ENCODE measurements at regions not wholly inside any gene's neighbourhood (a gene's known extent, or its start where the extent isn't known, plus 50 kb on each side); places are given as distances from the start of the nearest gene placed in this dataset.

GRCh38 chr10:128870830-128871597 is 596.0 kb upstream of the MGMT start:
- DNase-seq (ENCODE audit: low read depth), result no peak
- no peak overlapping the region for H3K4me3 ChIP-seq (ENCODE audit: low read depth, low read length)
- TF ChIP-seq, protein P1, sequence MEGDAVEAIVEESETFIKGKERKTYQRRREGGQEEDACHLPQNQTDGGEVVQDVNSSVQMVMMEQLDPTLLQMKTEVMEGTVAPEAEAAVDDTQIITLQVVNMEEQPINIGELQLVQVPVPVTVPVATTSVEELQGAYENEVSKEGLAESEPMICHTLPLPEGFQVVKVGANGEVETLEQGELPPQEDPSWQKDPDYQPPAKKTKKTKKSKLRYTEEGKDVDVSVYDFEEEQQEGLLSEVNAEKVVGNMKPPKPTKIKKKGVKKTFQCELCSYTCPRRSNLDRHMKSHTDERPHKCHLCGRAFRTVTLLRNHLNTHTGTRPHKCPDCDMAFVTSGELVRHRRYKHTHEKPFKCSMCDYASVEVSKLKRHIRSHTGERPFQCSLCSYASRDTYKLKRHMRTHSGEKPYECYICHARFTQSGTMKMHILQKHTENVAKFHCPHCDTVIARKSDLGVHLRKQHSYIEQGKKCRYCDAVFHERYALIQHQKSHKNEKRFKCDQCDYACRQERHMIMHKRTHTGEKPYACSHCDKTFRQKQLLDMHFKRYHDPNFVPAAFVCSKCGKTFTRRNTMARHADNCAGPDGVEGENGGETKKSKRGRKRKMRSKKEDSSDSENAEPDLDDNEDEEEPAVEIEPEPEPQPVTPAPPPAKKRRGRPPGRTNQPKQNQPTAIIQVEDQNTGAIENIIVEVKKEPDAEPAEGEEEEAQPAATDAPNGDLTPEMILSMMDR (IDR thresholded peaks at IDR 0.05; ENCODE audit: insufficient read depth, low read length), result no peak

DNA sequence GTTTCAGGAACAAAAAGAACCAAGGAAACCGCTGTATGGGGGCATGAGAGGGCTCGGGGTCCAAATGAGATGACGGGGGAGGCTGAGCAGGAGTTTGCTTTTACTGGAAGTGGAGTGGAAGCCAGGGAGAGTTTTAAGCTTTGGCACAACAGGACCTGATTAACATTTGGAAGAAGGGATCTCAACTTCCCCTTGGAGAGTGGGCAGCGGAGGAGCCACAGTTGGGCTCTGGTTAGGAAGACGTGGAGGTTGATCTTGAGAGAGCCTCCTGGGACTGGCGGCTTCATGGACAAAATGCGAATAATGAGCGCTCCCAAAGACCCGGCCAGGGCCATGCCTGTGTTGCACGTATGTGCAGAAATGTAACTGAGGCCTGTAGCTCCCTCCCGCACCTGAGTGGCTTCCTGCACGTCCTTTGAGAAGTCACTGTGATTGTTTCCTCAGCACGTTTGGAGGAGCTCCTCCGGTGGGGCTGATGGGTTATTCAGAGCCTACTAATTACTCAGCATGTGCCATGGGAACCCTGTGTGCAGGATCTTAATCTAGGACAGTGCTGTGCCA is 595.3 kb upstream of the MGMT start:
- no peak for DNase-seq (ENCODE audit: low read depth)
- TF ChIP-seq, protein P1 (IDR thresholded peaks at IDR 0.05; ENCODE audit: insufficient read depth, low read length), result no peak
- no peak overlapping the region for H3K4me3 ChIP-seq (ENCODE audit: low read depth, low read length)

GRCh38 chr10:128873411-128874054 is 593.5 kb upstream of the MGMT start:
- TF ChIP-seq, protein P1 (IDR thresholded peaks at IDR 0.05; ENCODE audit: insufficient read depth, low read length), result no peak
- no peak for DNase-seq (ENCODE audit: low read depth)
- H3K4me3 ChIP-seq (ENCODE audit: low read depth, low read length), result no peak overlapping the region

GRCh38 chr10:128874331-128874730 is 592.7 kb upstream of the MGMT start:
- no peak overlapping the region for H3K4me3 ChIP-seq (ENCODE audit: low read depth, low read length)
- DNase-seq (ENCODE audit: low read depth), result no peak
- TF ChIP-seq, protein P1 (IDR thresholded peaks at IDR 0.05; ENCODE audit: insufficient read depth, low read length), result no peak

DNA sequence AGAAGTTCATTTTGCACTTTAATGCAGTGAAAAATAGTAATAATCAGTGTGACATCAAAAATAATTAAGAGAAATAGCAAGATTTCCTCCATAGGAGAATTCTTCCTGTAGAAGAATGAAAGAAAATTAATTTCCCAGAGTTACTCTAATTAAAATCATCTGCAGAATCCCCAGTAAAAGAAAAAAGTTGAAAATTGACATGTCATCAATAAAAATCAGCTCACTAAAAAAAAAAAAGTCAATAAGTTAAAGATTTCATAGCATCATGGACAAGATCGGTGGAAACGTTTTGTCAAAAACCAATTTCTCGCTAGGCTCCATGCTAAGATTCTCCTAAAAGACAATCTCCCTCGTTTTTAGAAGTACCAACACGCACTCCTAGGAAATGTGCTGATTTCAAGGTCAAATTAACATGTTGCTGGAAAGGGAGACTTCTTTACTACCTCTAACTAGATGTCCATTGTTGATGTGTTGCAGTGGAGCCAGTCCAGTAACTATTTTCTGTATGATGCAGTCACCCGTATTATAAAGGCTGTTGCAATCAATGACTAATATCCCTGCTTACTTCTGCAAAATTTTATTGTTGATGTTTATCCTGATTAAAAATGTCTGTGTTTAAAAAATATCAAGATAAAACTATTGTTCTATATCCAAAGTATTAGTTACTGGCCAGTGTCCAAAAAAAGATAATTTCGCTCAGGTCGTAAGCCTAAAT is 591.9 kb upstream of the MGMT start:
- no peak for DNase-seq (ENCODE audit: low read depth)
- TF ChIP-seq, protein P1 (IDR thresholded peaks at IDR 0.05; ENCODE audit: insufficient read depth, low read length), result no peak
- H3K4me3 ChIP-seq (ENCODE audit: low read depth, low read length), result no peak overlapping the region

DNA sequence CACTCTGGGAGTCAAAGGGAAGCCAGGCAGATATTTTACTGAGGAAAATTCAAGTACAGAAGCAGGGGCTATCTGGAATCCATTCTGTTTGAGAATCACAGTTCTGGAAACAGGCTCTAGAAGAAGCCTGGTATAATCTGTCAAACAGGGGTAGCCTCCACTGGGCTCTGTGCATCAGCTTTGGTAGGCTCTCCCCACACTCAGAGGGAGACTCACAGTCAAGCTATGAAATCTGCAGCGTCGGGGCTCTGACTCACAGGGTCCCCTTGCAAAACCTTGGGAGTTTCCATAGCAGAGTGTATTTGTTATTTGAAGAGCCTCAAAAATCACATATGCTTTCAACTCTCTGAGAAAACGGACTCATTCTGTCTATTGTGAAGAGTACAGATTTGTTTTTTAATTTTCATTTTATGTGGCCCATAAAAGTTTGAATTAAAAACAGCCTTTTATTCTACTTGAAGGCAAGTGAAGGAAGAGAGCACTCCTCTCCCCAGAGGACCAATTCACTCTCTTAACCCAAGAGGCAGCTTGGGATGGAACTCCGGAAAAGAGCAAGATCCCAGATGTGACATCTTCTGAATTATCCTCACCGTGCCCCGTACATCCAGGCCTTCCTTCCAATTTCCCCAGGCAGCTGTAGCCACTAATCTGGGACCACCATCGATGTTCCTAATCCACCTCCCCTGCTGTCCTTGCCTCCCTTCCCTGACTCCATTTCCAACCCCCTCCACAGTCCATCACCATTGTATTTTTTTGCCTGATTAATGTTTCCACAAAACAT is 590.9 kb upstream of the MGMT start:
- no peak overlapping the region for H3K4me3 ChIP-seq (ENCODE audit: low read depth, low read length)
- TF ChIP-seq, protein P1 (IDR thresholded peaks at IDR 0.05; ENCODE audit: insufficient read depth, low read length), result no peak
- DNase-seq (ENCODE audit: low read depth), result no peak

Measured in fibroblast of the aortic adventitia (primary cell).